ENCODE measurements at regions not wholly inside any gene's neighbourhood (a gene's known extent, or its start where the extent isn't known, plus 50 kb on each side); places are given as distances from the start of the nearest gene placed in this dataset.

DNA sequence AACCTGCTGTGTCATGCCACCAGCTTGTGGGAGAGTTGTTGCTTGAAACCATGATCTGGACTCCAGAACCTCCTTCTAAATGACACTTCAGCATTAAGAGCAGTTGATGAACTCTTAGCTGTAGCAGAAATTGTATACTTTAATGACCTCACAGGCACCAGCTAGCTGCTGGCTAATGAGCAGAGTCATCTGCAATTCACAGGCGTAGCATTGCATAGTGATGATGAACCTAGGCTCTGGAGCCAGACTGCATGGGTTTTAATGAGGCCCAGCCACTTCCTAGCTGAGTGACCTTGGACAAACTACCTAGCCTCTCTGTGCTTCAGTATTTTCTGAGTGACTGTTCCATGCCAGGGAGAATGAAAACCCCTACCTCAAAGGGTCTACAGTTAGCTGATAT, 407.1 kb downstream of the LMO4 start:
- WGBS = 64% methylated on average over 1 of the region's 1 CpG

DNA sequence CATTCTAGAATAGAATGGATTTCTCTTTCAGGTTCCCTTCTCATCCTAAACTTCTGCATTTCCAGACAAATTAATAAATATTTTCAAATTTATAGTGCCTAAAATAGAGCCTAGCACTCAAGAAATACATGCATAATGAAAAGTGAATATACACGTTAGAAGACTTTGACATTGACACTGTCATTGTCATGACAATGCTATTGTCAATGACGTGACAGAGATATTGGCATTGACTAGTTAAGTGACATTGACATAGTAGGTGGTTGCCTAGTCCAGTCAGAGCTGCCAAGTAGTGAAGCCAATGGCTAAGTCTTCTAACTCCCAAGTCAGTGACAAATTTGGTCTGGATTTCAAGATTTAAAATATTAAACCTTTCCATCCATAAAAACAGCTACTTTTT, 410.5 kb downstream of the LMO4 start:
- peaks cover 2% of the 10 kb centered on the region for H3K4me1 ChIP-seq (ENCODE audit: control insufficient read depth, insufficient read depth, low read depth, low read length)
- no peaks in the 10 kb centered on the region for H3K36me3 ChIP-seq (ENCODE audit: control insufficient read depth in 1 of 2, insufficient read depth in 2 of 2, low read depth in 1 of 2, low read length in 2 of 2)
- DNase-seq = no peak
- H3K4me3 ChIP-seq (ENCODE audit: insufficient read depth in 1 of 2, low read depth in 1 of 2, low read length in 2 of 2) = no peak overlapping the region
- no peak overlapping the region for H2BK5ac ChIP-seq (ENCODE audit: low read depth, low read length, poor library complexity, severe bottlenecking)
- H2AFZ ChIP-seq (ENCODE audit: low read depth, low read length) = no peak overlapping the region
- no peak overlapping the region for H3K23ac ChIP-seq (ENCODE audit: low read length in 2 of 2)
- no peak overlapping the region for H3K4ac ChIP-seq (ENCODE audit: low read depth in 1 of 2, low read length in 2 of 2)
- no peak overlapping the region for H3K18ac ChIP-seq (ENCODE audit: low read depth in 1 of 2, low read length in 2 of 2)
- no peak overlapping the region for H3K27ac ChIP-seq (ENCODE audit: low read length, poor library complexity, severe bottlenecking)
- no peak overlapping the region for H3K4me2 ChIP-seq (ENCODE audit: low read length, poor library complexity, severe bottlenecking)
- no peak overlapping the region for H2BK12ac ChIP-seq (ENCODE audit: low read length in 2 of 2)
- no peak overlapping the region for H3K14ac ChIP-seq (ENCODE audit: low read length in 2 of 2)
- H3K9ac ChIP-seq (ENCODE audit: low read length) = no peak overlapping the region
- H3K27me3 ChIP-seq (ENCODE audit: control insufficient read depth in 1 of 2, insufficient read depth in 1 of 2, low read length in 2 of 2) = no peaks in the 10 kb centered on the region
- 90% methylated on average over 2 of the region's 2 CpGs for WGBS
- H3K79me1 ChIP-seq (replicated peaks; ENCODE audit: low read length, poor library complexity, severe bottlenecking) = no peaks in the 10 kb centered on the region
- H4K8ac ChIP-seq (ENCODE audit: low read length) = no peak overlapping the region
- H2BK15ac ChIP-seq (ENCODE audit: low read depth, poor library complexity, severe bottlenecking) = no peak overlapping the region
- H2AK5ac ChIP-seq (ENCODE audit: low read length, severe bottlenecking) = no peak overlapping the region
- H3K9me3 ChIP-seq (ENCODE audit: control insufficient read depth, low read length) = peaks cover 4% of the 10 kb centered on the region
- no peak overlapping the region for H4K91ac ChIP-seq (ENCODE audit: low read length)
- H2BK120ac ChIP-seq (ENCODE audit: low read depth, low read length) = no peak overlapping the region

More for the DNA sequence above, 407.1 kb downstream of the LMO4 start:
- Histone ChIP-seq H2BK5ac (ENCODE audit: low read depth, low read length, poor library complexity, severe bottlenecking) (no peak overlapping the region), H2AK5ac (ENCODE audit: low read length, severe bottlenecking) (no peak overlapping the region), H3K4ac (ENCODE audit: low read depth in 1 of 2, low read length in 2 of 2) (no peak overlapping the region), H3K4me3 (ENCODE audit: insufficient read depth in 1 of 2, low read depth in 1 of 2, low read length in 2 of 2) (no peak overlapping the region), H2AFZ (ENCODE audit: low read depth, low read length) (no peak overlapping the region), H3K4me2 (ENCODE audit: low read length, poor library complexity, severe bottlenecking) (no peak overlapping the region), H3K27ac (ENCODE audit: low read length, poor library complexity, severe bottlenecking) (no peak overlapping the region), H2BK12ac (ENCODE audit: low read length in 2 of 2) (no peak overlapping the region), H3K14ac (ENCODE audit: low read length in 2 of 2) (no peak overlapping the region), H4K91ac (ENCODE audit: low read length) (no peak overlapping the region), H3K23ac (ENCODE audit: low read length in 2 of 2) (no peak overlapping the region), H3K9me3 (ENCODE audit: control insufficient read depth, low read length) (peaks cover under 1% of the 10 kb centered on the region), H3K18ac (ENCODE audit: low read depth in 1 of 2, low read length in 2 of 2) (no peak overlapping the region), H4K8ac (ENCODE audit: low read length) (no peak overlapping the region), H3K4me1 (ENCODE audit: control insufficient read depth, insufficient read depth, low read depth, low read length) (peaks cover 5% of the 10 kb centered on the region), H3K36me3 (ENCODE audit: control insufficient read depth in 1 of 2, insufficient read depth in 2 of 2, low read depth in 1 of 2, low read length in 2 of 2) (no peaks in the 10 kb centered on the region), H2BK15ac (ENCODE audit: low read depth, poor library complexity, severe bottlenecking) (no peak overlapping the region), H2BK120ac (ENCODE audit: low read depth, low read length) (no peak overlapping the region), H3K79me1 (replicated peaks; ENCODE audit: low read length, poor library complexity, severe bottlenecking) (no peaks in the 10 kb centered on the region), H3K9ac (ENCODE audit: low read length) (no peak overlapping the region), H3K27me3 (ENCODE audit: control insufficient read depth in 1 of 2, insufficient read depth in 1 of 2, low read length in 2 of 2) (no peaks in the 10 kb centered on the region)
- peak; percentile 3 for DNase-seq

DNA sequence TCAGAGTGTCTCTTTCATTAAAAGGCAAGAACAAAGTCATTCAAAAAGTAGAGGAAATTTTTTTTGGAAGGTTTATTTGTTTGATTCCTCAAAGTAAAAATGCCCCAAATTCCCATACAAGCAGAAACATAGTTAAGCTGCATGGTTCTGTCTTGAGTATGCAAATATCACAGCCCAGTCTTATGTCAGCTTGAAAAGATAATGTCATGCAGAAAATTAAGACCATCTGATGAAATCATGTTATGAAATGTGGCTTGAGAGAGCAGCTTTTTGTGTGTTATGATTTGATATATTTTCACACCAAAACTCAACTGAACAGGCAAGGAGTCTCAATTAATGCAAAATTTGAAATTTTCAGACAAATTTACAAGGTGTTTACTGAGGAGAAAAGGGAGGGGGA, 411.0 kb downstream of the LMO4 start:
- Histone ChIP-seq H3K79me1 (replicated peaks; ENCODE audit: low read length, poor library complexity, severe bottlenecking) (no peaks in the 10 kb centered on the region), H2BK120ac (ENCODE audit: low read depth, low read length) (no peak overlapping the region), H3K4me2 (ENCODE audit: low read length, poor library complexity, severe bottlenecking) (no peak overlapping the region), H3K27me3 (ENCODE audit: control insufficient read depth in 1 of 2, insufficient read depth in 1 of 2, low read length in 2 of 2) (no peaks in the 10 kb centered on the region), H2BK5ac (ENCODE audit: low read depth, low read length, poor library complexity, severe bottlenecking) (no peak overlapping the region), H3K9me3 (ENCODE audit: control insufficient read depth, low read length) (peaks cover 4% of the 10 kb centered on the region), H2AFZ (ENCODE audit: low read depth, low read length) (no peak overlapping the region), H3K36me3 (ENCODE audit: control insufficient read depth in 1 of 2, insufficient read depth in 2 of 2, low read depth in 1 of 2, low read length in 2 of 2) (no peaks in the 10 kb centered on the region), H2AK5ac (ENCODE audit: low read length, severe bottlenecking) (no peak overlapping the region), H4K8ac (ENCODE audit: low read length) (no peak overlapping the region), H3K4me1 (ENCODE audit: control insufficient read depth, insufficient read depth, low read depth, low read length) (peaks cover 2% of the 10 kb centered on the region), H3K4me3 (ENCODE audit: insufficient read depth in 1 of 2, low read depth in 1 of 2, low read length in 2 of 2) (no peak overlapping the region), H3K9ac (ENCODE audit: low read length) (no peak overlapping the region), H2BK12ac (ENCODE audit: low read length in 2 of 2) (no peak overlapping the region), H3K14ac (ENCODE audit: low read length in 2 of 2) (no peak overlapping the region), H3K23ac (ENCODE audit: low read length in 2 of 2) (no peak overlapping the region), H3K27ac (ENCODE audit: low read length, poor library complexity, severe bottlenecking) (no peak overlapping the region), H3K4ac (ENCODE audit: low read depth in 1 of 2, low read length in 2 of 2) (no peak overlapping the region), H4K91ac (ENCODE audit: low read length) (no peak overlapping the region), H2BK15ac (ENCODE audit: low read depth, poor library complexity, severe bottlenecking) (no peak overlapping the region), H3K18ac (ENCODE audit: low read depth in 1 of 2, low read length in 2 of 2) (no peak overlapping the region)
- no peak for DNase-seq

DNA sequence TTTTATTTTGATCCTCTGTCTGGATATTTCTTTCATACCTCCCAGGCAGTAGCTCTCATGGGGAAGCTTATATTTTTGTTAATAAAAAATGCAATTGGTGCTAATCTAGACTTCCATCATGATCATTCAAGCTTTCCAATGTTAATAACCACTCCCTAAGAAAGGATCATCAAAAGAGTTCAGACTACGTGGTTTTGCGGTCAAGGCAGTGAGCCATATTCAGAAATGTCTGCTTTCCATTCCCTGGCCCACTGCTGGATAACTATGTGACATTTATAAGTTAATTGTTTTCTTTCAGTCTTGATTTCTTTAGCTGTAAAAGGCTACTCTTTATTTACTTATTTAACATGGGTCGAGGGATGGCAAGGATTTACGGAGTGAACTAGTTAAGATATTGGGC, 414.6 kb downstream of the LMO4 start:
- H3K27me3 ChIP-seq (ENCODE audit: control insufficient read depth in 1 of 2, insufficient read depth in 1 of 2, low read length in 2 of 2) = no peaks in the 10 kb centered on the region
- H3K79me1 ChIP-seq (replicated peaks; ENCODE audit: low read length, poor library complexity, severe bottlenecking) = no peaks in the 10 kb centered on the region

More for the DNA sequence above, 414.6 kb downstream of the LMO4 start:
- no peak overlapping the region for H2BK5ac ChIP-seq (ENCODE audit: low read depth, low read length, poor library complexity, severe bottlenecking)
- no peak overlapping the region for H3K9ac ChIP-seq (ENCODE audit: low read length)
- H2BK120ac ChIP-seq (ENCODE audit: low read depth, low read length) = no peak overlapping the region
- H2BK15ac ChIP-seq (ENCODE audit: low read depth, poor library complexity, severe bottlenecking) = no peak overlapping the region
- H2BK12ac ChIP-seq (ENCODE audit: low read length in 2 of 2) = no peak overlapping the region
- H2AFZ ChIP-seq (ENCODE audit: low read depth, low read length) = no peak overlapping the region
- H3K27ac ChIP-seq (ENCODE audit: low read length, poor library complexity, severe bottlenecking) = no peak overlapping the region
- no peak overlapping the region for H3K18ac ChIP-seq (ENCODE audit: low read depth in 1 of 2, low read length in 2 of 2)
- no peak overlapping the region for H3K4me2 ChIP-seq (ENCODE audit: low read length, poor library complexity, severe bottlenecking)
- H4K91ac ChIP-seq (ENCODE audit: low read length) = no peak overlapping the region
- H3K36me3 ChIP-seq (ENCODE audit: control insufficient read depth in 1 of 2, insufficient read depth in 2 of 2, low read depth in 1 of 2, low read length in 2 of 2) = no peaks in the 10 kb centered on the region
- no peak overlapping the region for H2AK5ac ChIP-seq (ENCODE audit: low read length, severe bottlenecking)
- H3K4ac ChIP-seq (ENCODE audit: low read depth in 1 of 2, low read length in 2 of 2) = no peak overlapping the region
- WGBS = 100% methylated on average over 2 of the region's 4 CpGs
- H3K23ac ChIP-seq (ENCODE audit: low read length in 2 of 2) = no peak overlapping the region
- peaks cover 4% of the 10 kb centered on the region for H3K9me3 ChIP-seq (ENCODE audit: control insufficient read depth, low read length)
- DNase-seq = no peak
- no peaks in the 10 kb centered on the region for H3K4me1 ChIP-seq (ENCODE audit: control insufficient read depth, insufficient read depth, low read depth, low read length)
- H3K4me3 ChIP-seq (ENCODE audit: insufficient read depth in 1 of 2, low read depth in 1 of 2, low read length in 2 of 2) = no peak overlapping the region
- H3K14ac ChIP-seq (ENCODE audit: low read length in 2 of 2) = no peak overlapping the region
- H4K8ac ChIP-seq (ENCODE audit: low read length) = no peak overlapping the region
